H1 (cell line): ENCODE measurements at regions not wholly inside any gene's neighbourhood (a gene's known extent, or its start where the extent isn't known, plus 50 kb on each side); places are given as distances from the start of the nearest gene placed in this dataset.

Experiments
- CTCF ChIA-PET: fragments of 300-600 bp; sonication (Branson Sonifier 250); formaldehyde crosslinking; loops from one replicate; lab custom pipeline; 2021; ENCODE audit not compliant: partially characterized antibody; lab: Charles Lee
- POLR2A ChIA-PET: fragments of 300-600 bp; sonication (Branson Sonifier 250); formaldehyde crosslinking; loops from one replicate; lab custom pipeline; 2021; ENCODE audit warnings: inconsistent platforms; ENCODE audit not compliant: partially characterized antibody; lab: Charles Lee
- DNase-seq, 2 experiments: peaks; one replicate each; pipeline versions ENCODE4 v3.0.0 to v3.0.0-alpha.2; 2010 to 2022; ENCODE audit warnings: low spot score in 2 of 2, low read depth in 1 of 2, mixed read lengths in 1 of 2
- FAIRE-seq: peaks from 2 replicates; lab custom pipeline; 2011; peaks lifted over from hg19 to GRCh38; lab: Jason Lieb, UNC
- H2AFZ ChIP-seq: 2 replicates; pipeline ENCODE4 v1.8.1; 2012; ENCODE audit warnings: low read length, inconsistent platforms
- H2AK5ac ChIP-seq: 2 replicates; pipeline ENCODE4 v1.6.1; 2013; ENCODE audit warnings: low read depth, low read length
- H2BK120ac ChIP-seq: replicated peaks from 2 replicates; pipeline ENCODE3; 2013; ENCODE audit warnings: low read depth, low read length, inconsistent platforms
- H2BK12ac ChIP-seq: 2 replicates; pipeline ENCODE4 v1.6.1; 2013; ENCODE audit warnings: low read depth, low read length
- H2BK15ac ChIP-seq: 2 replicates; pipeline ENCODE4 v1.6.1; 2013; ENCODE audit warnings: low read length
- H2BK20ac ChIP-seq: 2 replicates; pipeline ENCODE4 v1.6.1; 2013; ENCODE audit warnings: low read length
- H2BK5ac ChIP-seq: 2 replicates; pipeline ENCODE4 v1.6.1; 2013; ENCODE audit warnings: low read depth, low read length
- H3K14ac ChIP-seq: 2 replicates; pipeline ENCODE4 v1.6.1; 2013; ENCODE audit warnings: inconsistent platforms; ENCODE audit not compliant: insufficient read length
- H3K18ac ChIP-seq: 2 replicates; pipeline ENCODE4 v1.6.1; 2013; ENCODE audit warnings: low read length; ENCODE audit errors: extremely low read depth
- H3K23ac ChIP-seq: 2 replicates; pipeline ENCODE4 v1.6.1; 2013; ENCODE audit warnings: inconsistent platforms; ENCODE audit not compliant: insufficient read length
- H3K23me2 ChIP-seq: 2 replicates; pipeline ENCODE4 v1.6.1; 2013; ENCODE audit warnings: low read depth, low read length
- H3K27ac ChIP-seq: 2 replicates; pipeline ENCODE4 v1.6.1; 2011; ENCODE audit warnings: low read depth, low read length, inconsistent platforms
- H3K27me3 ChIP-seq, 4 experiments: replicated peaks in 1 of 4; 1 replicate in 1 of 4; 2 replicates in 3 of 4; pipeline versions ENCODE4 v1.6.1 to v1.8.1; 2011 to 2013; ENCODE audit warnings: low read length in 3 of 4, mild to moderate bottlenecking in 3 of 4, inconsistent platforms in 2 of 4, mixed read lengths in 2 of 4, moderate library complexity in 1 of 4; ENCODE audit not compliant: control insufficient read depth in 3 of 4, insufficient read depth in 3 of 4; ENCODE audit errors: extremely low read depth in 1 of 4
- H3K36me3 ChIP-seq, 4 experiments: 2 replicates each; pipeline versions ENCODE4 v1.6.1 to v1.8.1; 2011 to 2013; ENCODE audit warnings: mild to moderate bottlenecking in 4 of 4, low read length in 3 of 4, moderate library complexity in 2 of 4, control low read depth in 1 of 4, inconsistent platforms in 1 of 4; ENCODE audit not compliant: insufficient read depth in 4 of 4, control insufficient read depth in 2 of 4
- H3K4ac ChIP-seq: replicated peaks from 2 replicates; pipeline ENCODE3; 2013; ENCODE audit warnings: low read length, low read depth, mixed read lengths, inconsistent platforms; ENCODE audit not compliant: insufficient read length
- H3K4me1 ChIP-seq, 4 experiments: replicated peaks in 1 of 4; 1 replicate in 1 of 4; 2 replicates in 3 of 4; pipeline versions ENCODE4 v1.6.1 to v1.8.1; 2011 to 2013; ENCODE audit warnings: low read length in 3 of 4, inconsistent platforms in 2 of 4, mixed read lengths in 1 of 4; ENCODE audit not compliant: insufficient read depth in 4 of 4, control insufficient read depth in 3 of 4
- H3K4me2 ChIP-seq, 2 experiments: 2 replicates each; pipeline versions ENCODE4 v1.6.1 to v1.8.1; 2011 to 2013; ENCODE audit warnings: low read depth in 2 of 2, low read length in 2 of 2, control low read depth in 1 of 2, inconsistent platforms in 1 of 2, mild to moderate bottlenecking in 1 of 2; ENCODE audit not compliant: insufficient read depth in 1 of 2
- H3K4me3 ChIP-seq, 4 experiments: fragments of 200-600, 300-600 bp in 1 of 4; sonication (generic), shearing (Covaris generic), sonication (Bioruptor Twin) in 1 of 4; 2 replicates each; pipeline versions ENCODE4 v1.5.1 to v1.8.1; 2011 to 2016; ENCODE audit warnings: low read length in 4 of 4, low read depth in 3 of 4, control low read depth in 2 of 4, inconsistent platforms in 2 of 4, mild to moderate bottlenecking in 2 of 4, mixed read lengths in 1 of 4, moderate library complexity in 1 of 4; ENCODE audit not compliant: insufficient read depth in 2 of 4; ENCODE audit errors: extremely low read depth in 1 of 4
- H3K56ac ChIP-seq: replicated peaks from 2 replicates; pipeline ENCODE3; 2013; ENCODE audit warnings: low read depth, mild to moderate bottlenecking, mixed read lengths, low read length, inconsistent platforms; ENCODE audit not compliant: insufficient read length
- H3K79me1 ChIP-seq: 2 replicates; pipeline ENCODE4 v1.6.1; 2013; ENCODE audit warnings: low read depth, low read length, control low read depth
- H3K79me2 ChIP-seq, 2 experiments: 2 replicates each; pipeline versions ENCODE4 v1.6.1 to v1.8.1; 2012 to 2013; ENCODE audit warnings: low read length in 2 of 2, mild to moderate bottlenecking in 2 of 2, inconsistent platforms in 1 of 2; ENCODE audit not compliant: insufficient read depth in 2 of 2, control insufficient read depth in 1 of 2
- H3K9ac ChIP-seq, 4 experiments: replicated peaks in 1 of 4; 1 replicate in 1 of 4; 2 replicates in 3 of 4; pipeline versions ENCODE4 v1.6.1 to v1.8.1; 2011 to 2013; ENCODE audit warnings: low read depth in 3 of 4, low read length in 3 of 4, control low read depth in 2 of 4, mild to moderate bottlenecking in 2 of 4, moderate library complexity in 2 of 4, inconsistent platforms in 1 of 4; ENCODE audit errors: extremely low read depth in 1 of 4
- H3K9me3 ChIP-seq, 2 experiments: 2 replicates each; pipeline versions ENCODE4 v1.6.1 to v1.8.1; 2012 to 2013; ENCODE audit warnings: mild to moderate bottlenecking in 2 of 2, moderate library complexity in 2 of 2, control low read depth in 1 of 2, inconsistent platforms in 1 of 2, low read depth in 1 of 2, low read length in 1 of 2, mixed read lengths in 1 of 2; ENCODE audit not compliant: insufficient read depth in 2 of 2
- H4K20me1 ChIP-seq, 2 experiments: replicated peaks in 1 of 2; 2 replicates each; pipeline versions ENCODE3 to v1.8.1; 2011 to 2013; ENCODE audit warnings: inconsistent platforms in 2 of 2, low read length in 2 of 2, mild to moderate bottlenecking in 1 of 2; ENCODE audit not compliant: insufficient read depth in 2 of 2, control insufficient read depth in 1 of 2
- H4K5ac ChIP-seq: 2 replicates; pipeline ENCODE4 v1.6.1; 2013; ENCODE audit warnings: low read length, low read depth, mixed read lengths, inconsistent platforms; ENCODE audit not compliant: insufficient read length
- H4K8ac ChIP-seq: 2 replicates; pipeline ENCODE4 v1.8.0; 2013; ENCODE audit warnings: mild to moderate bottlenecking, moderate library complexity, low read length, inconsistent platforms; ENCODE audit not compliant: insufficient read depth; ENCODE audit errors: extremely low read depth
- H4K91ac ChIP-seq: replicated peaks from 2 replicates; pipeline ENCODE3; 2013; ENCODE audit warnings: low read length, mixed read lengths, inconsistent platforms; ENCODE audit not compliant: insufficient read length
- PHF8 ChIP-seq: fragments of 200-600 bp; sonication (generic); conservative IDR thresholded peaks from 2 replicates; pipeline ENCODE4 v1.7.1; 2012; ENCODE audit warnings: low read depth, mild to moderate bottlenecking, inconsistent platforms, low read length, moderate library complexity

GRCh38 chr12:24042651-24043050 lies 93.2 kb upstream of the SOX5 start:
- H4K5ac ChIP-seq, result no peak overlapping the region
- H4K20me1 ChIP-seq, result no peaks in the 10 kb centered on the region
- no peak overlapping the region for H2AK5ac ChIP-seq
- H3K9me3 ChIP-seq, result no peaks in the 10 kb centered on the region
- FAIRE-seq (no peak), DNase-seq (no peak)
- no peaks in the 10 kb centered on the region; a peak in 1 of 7 replicates for H3K4me1 ChIP-seq
- H2BK20ac ChIP-seq, result no peak overlapping the region
- H3K36me3 ChIP-seq, result no peaks in the 10 kb centered on the region
- H3K79me1 ChIP-seq, result no peaks in the 10 kb centered on the region
- H3K9ac ChIP-seq, result no peak overlapping the region
- H3K4me3 ChIP-seq, result no peak overlapping the region
- H3K4me2 ChIP-seq, result no peak overlapping the region
- H2BK120ac ChIP-seq, result no peak overlapping the region
- no peak overlapping the region for H2BK5ac ChIP-seq
- CTCF ChIA-PET, result no interaction called here
- no peak overlapping the region for H3K4ac ChIP-seq
- H4K8ac ChIP-seq, result no peak overlapping the region
- H4K91ac ChIP-seq, result no peak overlapping the region
- POLR2A ChIA-PET, result no interaction called here
- H2BK12ac ChIP-seq, result no peak overlapping the region
- no peak overlapping the region for H3K27ac ChIP-seq
- no peak overlapping the region for H3K18ac ChIP-seq
- no peak overlapping the region for H3K56ac ChIP-seq
- H2BK15ac ChIP-seq, result no peak overlapping the region
- H3K23me2 ChIP-seq, result no peaks in the 10 kb centered on the region
- H3K79me2 ChIP-seq, result no peaks in the 10 kb centered on the region
- H3K14ac ChIP-seq, result no peak overlapping the region
- no peaks in the 10 kb centered on the region for H3K27me3 ChIP-seq
- H3K23ac ChIP-seq, result no peak overlapping the region
- no peak for TF ChIP-seq PHF8
- H2AFZ ChIP-seq, result no peak overlapping the region
